SHP77 (cell line): ENCODE measurements at regions not wholly inside any gene's neighbourhood (a gene's known extent, or its start where the extent isn't known, plus 50 kb on each side); places are given as distances from the start of the nearest gene placed in this dataset.
"Not testable (repeated sequence)": the region's sequence is repeated elsewhere in the genome, so short reads cannot be mapped to it uniquely, and the experiment has no call there.

Experiments
- DNase-seq, 2 experiments: peaks; one replicate each; lab custom pipeline; 2025; lab: John Stamatoyannopoulos, UW

DNA sequence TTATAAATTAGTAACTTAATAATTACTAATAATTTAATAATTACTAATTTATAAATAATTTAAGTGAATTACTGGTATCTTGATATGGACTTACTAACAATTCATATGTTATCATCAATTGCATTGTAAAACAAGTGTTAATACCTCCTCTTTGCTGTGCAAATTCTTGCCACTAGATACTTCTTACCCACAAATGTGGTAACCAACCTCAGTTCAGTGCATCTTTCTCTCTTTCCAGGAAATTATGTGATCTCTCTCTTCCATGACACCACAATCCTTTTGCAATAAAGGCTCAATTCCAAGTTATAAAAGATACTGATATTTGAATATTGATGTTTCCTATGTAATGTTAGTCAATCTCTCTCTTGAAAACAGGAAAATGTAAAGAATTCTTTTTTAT is 408.6 kb upstream of the MIR17HG start:
- DNase-seq, result no peak

GRCh38 chr13:90943946-90944345 is 403.5 kb upstream of the MIR17HG start:
- DNase-seq, result peak; percentile 43 to 58

DNA sequence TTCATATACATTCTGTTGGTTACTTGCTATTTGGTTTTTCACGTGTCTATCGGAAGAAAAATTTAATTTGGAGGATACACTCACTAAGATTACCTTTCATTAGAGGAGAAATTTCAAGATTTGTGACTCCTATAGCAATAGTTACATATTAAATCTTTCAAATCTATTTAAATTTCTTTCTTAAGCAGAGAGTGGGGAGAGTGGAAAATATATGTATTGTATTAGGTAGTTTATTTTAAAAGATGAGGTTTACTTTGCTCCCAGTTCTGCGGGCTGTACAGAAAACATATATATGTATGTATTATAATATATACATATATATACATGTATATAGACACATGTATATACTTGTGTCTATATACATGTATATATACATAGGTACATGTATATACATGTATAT is 402.3 kb upstream of the MIR17HG start:
- DNase-seq, result not testable (repeated sequence)

DNA sequence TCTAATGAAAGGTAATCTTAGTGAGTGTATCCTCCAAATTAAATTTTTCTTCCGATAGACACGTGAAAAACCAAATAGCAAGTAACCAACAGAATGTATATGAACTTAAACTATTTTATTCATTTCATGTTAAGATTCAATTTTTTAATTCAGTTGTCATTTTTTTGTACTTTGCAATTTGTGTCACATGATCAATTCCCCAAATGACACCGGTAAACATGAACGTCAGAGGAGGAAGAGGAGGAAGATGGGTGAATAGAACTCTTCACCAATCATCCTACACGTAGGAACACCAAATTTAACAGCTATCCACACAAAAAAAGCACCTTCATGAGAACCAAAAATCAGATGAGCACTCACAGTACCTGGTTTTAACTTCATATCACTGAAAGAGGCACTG is 401.4 kb upstream of the MIR17HG start:
- not testable (repeated sequence) for DNase-seq

DNA sequence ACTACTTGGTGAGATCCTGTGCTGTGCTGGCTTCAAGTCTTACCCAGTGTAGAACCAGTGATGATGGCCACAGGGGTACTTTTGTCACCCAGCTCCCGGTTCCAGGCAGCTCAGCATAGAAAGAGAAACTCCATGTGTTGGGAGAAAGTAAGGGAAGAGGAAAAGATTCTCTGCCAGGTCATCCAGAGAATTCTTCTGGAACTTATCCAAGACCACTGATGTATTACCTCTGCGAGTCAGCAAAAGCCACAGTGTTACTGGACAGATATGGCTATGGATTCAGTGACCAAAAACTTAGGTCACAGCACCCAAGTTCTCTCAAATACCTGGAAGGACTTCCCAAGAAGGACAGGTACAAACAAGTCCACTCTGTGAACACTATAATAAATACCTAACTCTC is 399.5 kb upstream of the MIR17HG start:
- no peak for DNase-seq

GRCh38 chr13:90950160-90950559 is 397.3 kb upstream of the MIR17HG start:
- DNase-seq, result no peak

DNA sequence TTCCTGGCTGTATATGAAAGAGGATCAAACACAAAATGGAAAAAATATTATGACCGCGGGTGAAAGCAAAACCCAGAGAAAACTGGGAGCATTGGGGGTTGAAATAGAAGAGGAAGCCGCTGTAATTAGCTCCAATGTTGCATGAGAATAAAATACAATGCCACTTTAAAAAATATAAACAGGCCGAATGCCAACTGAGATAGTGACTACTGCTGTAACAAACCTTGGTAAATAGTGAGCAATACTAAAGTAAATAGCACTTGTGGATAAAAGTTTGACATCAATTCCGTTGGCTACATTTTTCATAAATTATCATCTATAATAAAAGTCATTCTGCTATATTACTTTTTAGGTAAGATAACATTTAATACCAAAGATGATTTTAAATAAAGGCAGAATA is 395.8 kb upstream of the MIR17HG start:
- DNase-seq, result no peak

DNA sequence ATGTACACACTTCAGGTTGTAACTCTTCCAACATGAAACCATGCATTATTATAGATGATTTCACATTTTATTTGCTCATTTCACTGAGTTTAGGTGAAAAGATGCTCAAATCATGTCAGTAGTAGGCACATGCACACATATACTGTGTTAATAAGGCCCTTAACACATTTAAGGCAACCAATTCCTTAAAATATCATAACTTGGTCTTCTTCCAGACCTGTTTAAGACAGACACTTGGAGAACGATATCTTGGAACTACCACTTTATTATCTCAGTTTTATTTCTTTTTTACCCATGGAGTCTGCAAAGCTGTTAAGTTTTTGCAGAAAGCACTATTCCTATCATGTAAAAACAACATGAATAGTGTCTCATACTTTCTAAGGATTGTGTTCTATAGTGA is 395.2 kb upstream of the MIR17HG start:
- DNase-seq, result no peak

- no peak for DNase-seq
These were observed 392.8 kb upstream of the MIR17HG start for GRCh38 chr13:90954605-90955195.

- DNase-seq, result no peak
These were observed 391.5 kb upstream of the MIR17HG start for GRCh38 chr13:90956031-90956430.

- no peak for DNase-seq
These were observed 388.6 kb upstream of the MIR17HG start for GRCh38 chr13:90958866-90959265.

DNA sequence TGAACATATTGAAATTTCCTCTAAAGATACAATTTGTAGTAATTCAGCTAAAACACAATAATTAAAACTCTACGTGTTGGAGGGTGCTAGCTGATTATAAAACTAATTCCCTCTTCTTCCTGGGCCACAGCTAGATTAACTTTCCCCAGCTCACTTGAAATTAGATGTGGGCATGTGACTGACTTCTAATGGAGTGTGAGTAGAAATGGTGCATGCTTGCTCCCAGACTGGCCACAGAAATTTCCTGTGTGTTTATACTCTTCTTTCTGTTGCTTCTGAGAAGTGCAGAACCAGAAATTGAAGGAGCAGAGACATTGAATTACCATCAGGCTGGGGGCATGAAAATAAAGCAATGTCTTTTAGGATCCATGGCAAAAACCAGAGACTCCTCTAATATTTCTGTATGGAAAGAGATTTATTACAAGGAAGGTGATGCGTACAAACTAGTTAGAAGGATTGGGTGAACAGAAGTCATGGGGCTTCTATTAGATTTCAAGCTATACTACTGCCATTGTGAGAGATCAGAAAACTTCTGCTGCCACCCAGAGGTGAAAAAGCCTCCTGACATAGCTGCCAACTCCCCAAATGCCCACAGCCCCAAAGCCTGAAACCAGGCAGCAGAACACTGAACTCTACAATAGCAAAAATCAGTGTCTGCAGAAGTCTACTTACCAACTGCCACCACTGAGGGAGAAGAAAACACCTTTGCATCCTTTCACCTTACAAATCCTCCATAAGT is 379.2 kb upstream of the MIR17HG start:
- DNase-seq, result peak; percentile 71 to 79

GRCh38 chr13:90974249-90974975 is 373.1 kb upstream of the MIR17HG start:
- peak; percentile 52 to 75 for DNase-seq

GRCh38 chr13:90979059-90979458 is 368.4 kb upstream of the MIR17HG start:
- no peak for DNase-seq

DNA sequence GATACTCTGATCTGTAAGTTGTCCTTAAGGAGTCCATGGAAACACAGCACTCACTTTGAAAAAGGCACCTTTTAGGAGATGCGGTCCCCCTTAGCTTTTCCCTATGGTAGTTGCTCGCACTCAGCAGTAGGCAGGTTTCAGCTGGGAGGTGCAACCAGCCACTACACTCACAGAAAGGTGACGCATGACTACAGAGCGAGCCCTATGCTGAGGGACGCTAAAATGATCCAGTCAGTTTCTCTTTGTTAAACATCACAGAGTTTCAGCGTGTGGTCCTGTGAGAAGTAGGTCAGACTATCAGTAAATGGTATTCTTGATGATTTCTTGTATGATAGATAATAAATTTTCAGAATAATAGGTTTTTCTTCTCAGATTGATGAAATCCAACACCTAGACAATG is 362.7 kb upstream of the MIR17HG start:
- no peak for DNase-seq

DNA sequence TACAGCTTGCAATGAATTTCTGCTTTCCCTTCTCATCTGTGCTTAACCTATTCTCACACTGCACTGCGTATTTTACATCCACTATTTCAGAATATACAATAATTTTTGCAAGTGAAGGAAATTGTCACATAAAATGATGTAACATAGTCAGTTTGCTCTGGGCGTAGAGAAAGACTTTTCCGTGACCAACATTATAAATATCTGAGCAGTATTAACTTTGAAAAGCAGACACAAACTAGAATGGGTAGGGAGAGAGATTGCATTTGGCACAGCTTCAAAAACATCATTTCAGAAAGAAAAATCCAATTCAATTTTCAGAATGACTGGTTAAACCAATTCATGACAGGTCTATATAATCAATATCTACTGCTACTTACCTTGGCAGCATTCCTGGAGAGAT is 352.5 kb upstream of the MIR17HG start:
- DNase-seq, result no peak

- DNase-seq, result no peak
These were observed 351.9 kb upstream of the MIR17HG start for GRCh38 chr13:90995614-90996013.

- DNase-seq, result no peak
These were observed 349.5 kb upstream of the MIR17HG start for GRCh38 chr13:90997951-90998350.

DNA sequence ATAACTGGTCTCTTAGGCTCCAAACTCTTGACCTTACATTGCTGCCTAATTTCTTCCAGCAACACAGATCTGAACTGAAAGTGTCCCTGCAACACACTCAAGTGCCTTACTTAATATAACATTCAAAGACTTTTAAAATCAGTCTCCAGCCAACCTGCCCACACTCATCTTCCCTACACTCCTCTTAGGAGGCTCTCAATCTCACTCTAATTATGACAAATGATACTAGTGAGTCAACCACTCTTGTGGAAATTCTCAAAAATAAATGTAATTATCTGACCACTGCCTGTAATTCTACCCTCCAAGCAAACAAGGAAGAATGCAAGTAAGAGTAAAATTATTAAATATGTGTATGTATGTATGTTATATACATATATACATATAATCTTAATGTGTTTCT is 348.1 kb upstream of the MIR17HG start:
- no peak for DNase-seq

- DNase-seq, result no peak
These were observed 346.1 kb upstream of the MIR17HG start for GRCh38 chr13:91001371-91001770.

DNA sequence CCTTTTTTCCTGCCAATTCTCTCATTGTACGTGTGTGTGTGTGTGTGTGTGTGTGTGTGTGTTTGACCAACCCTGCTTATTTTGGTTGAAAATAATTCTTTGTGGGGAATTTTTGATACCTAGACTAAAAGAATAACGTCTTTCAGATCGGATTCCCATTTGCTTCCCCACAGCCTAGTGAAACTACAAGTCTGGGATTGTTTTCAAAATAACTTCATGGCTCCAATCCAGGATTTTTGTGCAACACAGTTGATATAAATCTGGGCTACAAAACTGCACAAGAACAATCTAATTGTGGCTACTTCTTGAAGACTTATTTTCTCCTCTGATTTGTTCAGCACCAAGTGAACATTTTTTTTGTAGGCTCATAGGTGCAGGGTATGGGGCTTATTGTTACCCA is 332.8 kb upstream of the MIR17HG start:
- no peak for DNase-seq

GRCh38 chr13:91017031-91017668 is 330.3 kb upstream of the MIR17HG start:
- DNase-seq, result peak; percentile 67 to 78

- peak in 1 of 2 experiments; percentile 35 for DNase-seq
These were observed 329.8 kb upstream of the MIR17HG start for GRCh38 chr13:91017669-91018053.
